Right lobe of liver (tissue), 4 donors: ENCODE measurements at regions not wholly inside any gene's neighbourhood (a gene's known extent, or its start where the extent isn't known, plus 50 kb on each side); places are given as distances from the start of the nearest gene placed in this dataset.
"Not testable (repeated sequence)": the region's sequence is repeated elsewhere in the genome, so short reads cannot be mapped to it uniquely, and the experiment has no call there.

Source experiments
- CTCF ChIP-seq, 4 donors: fragments of 200-600 bp in 3 of 4; fragments of 450-650 bp in 1 of 4; IDR thresholded peaks; one replicate each; pipeline versions ENCODE4 v1.5.1 to v1.8.0; 2016 to 2022; ENCODE audit warnings: antibody characterized with exemption in 4 of 4, mild to moderate bottlenecking in 2 of 4
- POLR2A ChIP-seq: fragments of 450-650 bp; IDR thresholded peaks from one replicate; pipeline ENCODE4 v1.6.1; 2017; ENCODE audit warnings: antibody characterized with exemption, mild to moderate bottlenecking
- donor health status: DM: no; HTN: no; CAD: no.
- donor health status: DM: no; HTN: no; CAD: no.
- donor health status: DM: no; HTN: yes; CAD: no.

DNA sequence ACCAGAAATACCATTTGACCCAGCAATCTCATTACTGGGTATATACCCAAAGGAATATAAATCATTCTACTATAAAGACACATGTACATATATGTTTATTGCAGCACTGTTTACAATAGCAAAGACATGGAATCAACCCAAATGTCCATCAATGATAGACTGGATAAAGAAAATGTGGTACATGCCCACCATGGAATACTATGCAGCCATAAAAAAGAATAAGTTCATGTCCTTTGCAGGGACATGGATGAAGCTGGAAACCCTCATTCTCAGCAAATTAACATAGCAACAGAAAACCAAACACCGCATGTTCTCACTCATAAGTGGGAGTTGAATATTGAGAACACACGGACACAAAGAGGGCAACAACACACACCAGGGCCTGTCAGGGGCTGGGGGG lies 193.6 kb upstream of the SLC7A11 start:
- TF ChIP-seq CTCF (IDR thresholded peaks at IDR 0.05); POLR2A: not testable (repeated sequence)
